SH-SY5Y (cell line): ENCODE measurements at regions not wholly inside any gene's neighbourhood (a gene's known extent, or its start where the extent isn't known, plus 50 kb on each side); places are given as distances from the start of the nearest gene placed in this dataset.

Source experiments
- GATA2 ChIP-seq: IDR thresholded peaks from 2 replicates; pipeline ENCODE4 v1.6.1; 2011; ENCODE audit warnings: mild to moderate bottlenecking, low read depth, low read length
- GATA3 ChIP-seq: IDR thresholded peaks from 2 replicates; pipeline ENCODE4 v1.6.1; 2011; ENCODE audit warnings: low read depth, mild to moderate bottlenecking, low read length, moderate library complexity

- TF ChIP-seq GATA2 (no peak), GATA3 (no peak)
Observed at GRCh38 chr20:37615340-37616109, 78.3 kb upstream of the CTNNBL1 start.
